ENCODE measurements at regions not wholly inside any gene's neighbourhood (a gene's known extent, or its start where the extent isn't known, plus 50 kb on each side); places are given as distances from the start of the nearest gene placed in this dataset.

DNA sequence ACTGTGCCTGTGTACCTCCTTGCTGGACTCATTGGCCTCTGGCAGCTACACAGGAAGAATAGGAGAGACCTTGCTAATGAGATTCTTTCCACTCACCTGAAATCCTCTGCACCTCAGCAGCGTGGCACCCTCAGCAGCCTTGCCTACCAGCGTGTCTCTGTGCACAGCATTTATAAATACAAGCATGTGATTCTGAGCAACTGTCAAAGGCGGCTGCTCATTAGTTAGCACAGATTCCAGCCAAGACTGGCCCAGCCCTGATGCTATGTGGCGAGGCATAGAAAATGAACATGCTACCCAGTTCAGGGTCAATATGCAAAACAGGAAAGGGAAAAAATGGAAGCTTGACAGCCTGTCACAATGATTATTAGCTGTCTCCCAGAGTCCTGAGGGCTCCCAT, 298.0 kb downstream of the C4orf33 start:
- Mint-ChIP-seq H3K27me3 (ENCODE audit: insufficient read depth) (no peaks in the 10 kb centered on the region; the same call in 1 of the 2 replicates), H3K4me1 (ENCODE audit: low read depth) (no peaks in the 10 kb centered on the region), H3K9me3 (peaks cover 9% of the 10 kb centered on the region; the same call in 1 of the 2 replicates), H3K36me3 (ENCODE audit: low read depth) (no peaks in the 10 kb centered on the region), H3K4me3 (no peak overlapping the region), H3K27ac (no peak overlapping the region)
- TF ChIP-seq, protein P1, sequence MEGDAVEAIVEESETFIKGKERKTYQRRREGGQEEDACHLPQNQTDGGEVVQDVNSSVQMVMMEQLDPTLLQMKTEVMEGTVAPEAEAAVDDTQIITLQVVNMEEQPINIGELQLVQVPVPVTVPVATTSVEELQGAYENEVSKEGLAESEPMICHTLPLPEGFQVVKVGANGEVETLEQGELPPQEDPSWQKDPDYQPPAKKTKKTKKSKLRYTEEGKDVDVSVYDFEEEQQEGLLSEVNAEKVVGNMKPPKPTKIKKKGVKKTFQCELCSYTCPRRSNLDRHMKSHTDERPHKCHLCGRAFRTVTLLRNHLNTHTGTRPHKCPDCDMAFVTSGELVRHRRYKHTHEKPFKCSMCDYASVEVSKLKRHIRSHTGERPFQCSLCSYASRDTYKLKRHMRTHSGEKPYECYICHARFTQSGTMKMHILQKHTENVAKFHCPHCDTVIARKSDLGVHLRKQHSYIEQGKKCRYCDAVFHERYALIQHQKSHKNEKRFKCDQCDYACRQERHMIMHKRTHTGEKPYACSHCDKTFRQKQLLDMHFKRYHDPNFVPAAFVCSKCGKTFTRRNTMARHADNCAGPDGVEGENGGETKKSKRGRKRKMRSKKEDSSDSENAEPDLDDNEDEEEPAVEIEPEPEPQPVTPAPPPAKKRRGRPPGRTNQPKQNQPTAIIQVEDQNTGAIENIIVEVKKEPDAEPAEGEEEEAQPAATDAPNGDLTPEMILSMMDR (IDR thresholded peaks at IDR 0.05): no peak
- DNase-seq: no peak

DNA sequence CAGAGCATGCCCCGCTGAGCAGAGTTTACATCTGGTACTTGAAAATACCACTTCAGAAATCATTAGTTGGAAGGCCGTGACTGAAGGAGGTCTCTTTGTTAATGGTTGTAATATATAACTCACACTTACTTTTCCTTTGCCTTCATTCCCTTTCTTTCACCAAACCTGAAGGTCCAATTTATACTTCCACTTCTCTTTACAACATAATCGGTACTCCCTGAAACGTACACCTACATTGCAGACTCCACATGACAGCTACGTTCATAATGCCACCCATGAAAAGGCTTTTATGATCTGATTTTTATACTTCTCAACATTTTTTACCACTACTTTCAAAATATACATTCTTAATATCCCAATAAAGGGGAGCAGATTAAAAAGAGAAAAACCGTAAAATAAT, 298.7 kb downstream of the C4orf33 start:
- peaks cover 9% of the 10 kb centered on the region; the same call in 1 of the 2 replicates for H3K9me3 Mint-ChIP-seq
- H3K27ac Mint-ChIP-seq: no peak overlapping the region
- H3K4me3 Mint-ChIP-seq: no peak overlapping the region
- H3K4me1 Mint-ChIP-seq (ENCODE audit: low read depth): no peaks in the 10 kb centered on the region
- H3K27me3 Mint-ChIP-seq (ENCODE audit: insufficient read depth): no peaks in the 10 kb centered on the region; the same call in 1 of the 2 replicates
- no peaks in the 10 kb centered on the region for H3K36me3 Mint-ChIP-seq (ENCODE audit: low read depth)
- no peak for DNase-seq
- TF ChIP-seq, protein P1 (IDR thresholded peaks at IDR 0.05): no peak

DNA sequence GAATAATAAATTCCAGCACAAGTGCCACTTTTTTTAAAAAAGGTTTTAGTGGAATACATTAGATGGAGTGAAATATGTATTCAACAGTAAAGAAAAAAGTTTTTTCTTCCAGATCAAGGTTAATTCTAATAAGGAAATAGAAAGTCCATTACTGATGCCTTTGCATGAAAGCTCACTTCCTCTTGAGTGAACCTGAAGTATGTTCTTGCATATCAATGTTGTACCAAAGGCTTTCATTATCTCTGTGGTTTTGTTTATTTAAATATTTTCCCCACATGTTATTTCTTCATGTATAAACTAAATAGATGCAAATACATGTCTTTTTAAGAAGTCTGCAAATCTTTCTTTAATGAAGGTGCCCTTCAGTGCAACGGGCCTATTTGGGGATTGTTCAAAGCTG, 307.9 kb downstream of the C4orf33 start:
- no peak for DNase-seq
- TF ChIP-seq, protein P1 (IDR thresholded peaks at IDR 0.05): no peak
- Mint-ChIP-seq H3K4me1 (ENCODE audit: low read depth) (no peaks in the 10 kb centered on the region), H3K36me3 (ENCODE audit: low read depth) (no peaks in the 10 kb centered on the region), H3K27ac (no peak overlapping the region), H3K4me3 (no peak overlapping the region), H3K9me3 (peaks cover 17% of the 10 kb centered on the region; the same call in 1 of the 2 replicates), H3K27me3 (ENCODE audit: insufficient read depth) (no peaks in the 10 kb centered on the region)

DNA sequence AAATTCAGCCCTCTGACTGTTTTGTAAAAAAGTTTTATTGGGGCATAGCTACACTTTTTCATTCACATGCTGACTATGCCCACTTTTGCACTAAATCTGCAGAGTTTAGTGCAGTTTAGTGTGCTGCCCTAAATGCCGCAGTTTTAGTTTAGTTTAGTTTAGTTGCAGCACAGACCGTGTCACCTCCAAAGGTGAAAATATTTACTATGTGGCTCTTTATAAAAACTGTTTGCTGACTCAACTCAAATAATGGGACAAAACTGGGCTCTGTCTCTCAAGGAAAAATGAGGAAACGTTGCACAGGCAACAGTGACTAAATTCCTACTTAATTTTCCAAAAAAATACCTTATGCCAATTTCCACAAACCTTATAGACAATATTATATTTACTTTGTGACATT, 314.2 kb downstream of the C4orf33 start:
- H3K27me3 Mint-ChIP-seq (ENCODE audit: insufficient read depth): no peaks in the 10 kb centered on the region
- H3K9me3 Mint-ChIP-seq: peaks cover 9% of the 10 kb centered on the region
- TF ChIP-seq, protein P1 (IDR thresholded peaks at IDR 0.05): no peak
- no peak for DNase-seq
- no peak overlapping the region for H3K4me3 Mint-ChIP-seq
- no peak overlapping the region for H3K27ac Mint-ChIP-seq
- no peaks in the 10 kb centered on the region for H3K36me3 Mint-ChIP-seq (ENCODE audit: low read depth)
- no peaks in the 10 kb centered on the region for H3K4me1 Mint-ChIP-seq (ENCODE audit: low read depth)

DNA sequence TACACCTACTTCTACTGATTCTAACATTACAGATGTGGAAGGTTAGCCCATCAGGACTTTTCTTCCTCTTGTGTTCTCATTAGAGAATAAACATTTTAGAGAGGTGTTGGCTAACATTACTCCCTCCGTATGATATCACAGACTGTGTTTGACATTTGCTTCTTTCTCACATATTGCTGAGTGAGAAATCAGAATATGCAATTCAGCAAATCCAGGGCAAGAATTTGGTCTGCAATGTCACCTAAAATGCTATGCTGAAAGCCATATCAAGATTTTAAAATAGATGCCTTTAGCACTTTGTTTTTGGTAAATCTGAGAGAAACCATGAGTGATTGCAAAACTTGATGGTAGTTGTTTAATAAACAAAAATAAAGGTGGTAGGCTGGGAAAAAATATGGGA, 319.1 kb downstream of the C4orf33 start:
- Mint-ChIP-seq H3K9me3 (peaks cover 8% of the 10 kb centered on the region; the same call in 1 of the 2 replicates), H3K36me3 (ENCODE audit: low read depth) (no peaks in the 10 kb centered on the region), H3K4me3 (no peak overlapping the region), H3K4me1 (ENCODE audit: low read depth) (no peaks in the 10 kb centered on the region), H3K27me3 (ENCODE audit: insufficient read depth) (no peaks in the 10 kb centered on the region), H3K27ac (no peak overlapping the region)
- TF ChIP-seq, protein P1 (IDR thresholded peaks at IDR 0.05): no peak
- no peak for DNase-seq

DNA sequence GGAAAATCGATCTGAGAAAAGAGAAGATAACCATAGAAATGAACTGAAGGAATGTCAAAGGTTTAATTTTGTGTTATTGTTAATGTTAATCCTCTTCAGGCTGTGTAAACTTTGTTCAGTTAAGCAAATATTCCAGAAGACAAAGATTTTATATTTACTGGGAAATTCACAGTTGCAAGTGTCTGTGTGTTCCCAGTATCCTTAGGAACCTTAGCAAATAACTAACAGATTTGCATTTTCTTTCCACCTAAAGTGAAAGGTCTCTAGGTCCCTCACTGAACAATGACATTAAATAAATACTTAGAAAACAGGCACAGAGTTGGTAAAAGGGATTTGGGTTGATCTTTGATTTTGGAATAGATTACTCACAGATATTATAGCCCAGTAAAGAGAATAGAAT, 324.7 kb downstream of the C4orf33 start:
- Mint-ChIP-seq H3K36me3 (ENCODE audit: low read depth) (no peaks in the 10 kb centered on the region), H3K27me3 (ENCODE audit: insufficient read depth) (no peaks in the 10 kb centered on the region), H3K27ac (no peak overlapping the region), H3K4me1 (ENCODE audit: low read depth) (no peaks in the 10 kb centered on the region), H3K9me3 (peaks cover 8% of the 10 kb centered on the region), H3K4me3 (no peak overlapping the region)
- DNase-seq: no peak
- TF ChIP-seq, protein P1 (IDR thresholded peaks at IDR 0.05): no peak
